Colon (tissue), 2 donors: ENCODE measurements at regions not wholly inside any gene's neighbourhood (a gene's known extent, or its start where the extent isn't known, plus 50 kb on each side); places are given as distances from the start of the nearest gene placed in this dataset.

Source experiments
- FAIRE-seq: peaks from 2 replicates; lab custom pipeline; 2012; peaks lifted over from hg19 to GRCh38; lab: Jason Lieb, UNC
- donor health status: control.
- donor health status: control.

DNA sequence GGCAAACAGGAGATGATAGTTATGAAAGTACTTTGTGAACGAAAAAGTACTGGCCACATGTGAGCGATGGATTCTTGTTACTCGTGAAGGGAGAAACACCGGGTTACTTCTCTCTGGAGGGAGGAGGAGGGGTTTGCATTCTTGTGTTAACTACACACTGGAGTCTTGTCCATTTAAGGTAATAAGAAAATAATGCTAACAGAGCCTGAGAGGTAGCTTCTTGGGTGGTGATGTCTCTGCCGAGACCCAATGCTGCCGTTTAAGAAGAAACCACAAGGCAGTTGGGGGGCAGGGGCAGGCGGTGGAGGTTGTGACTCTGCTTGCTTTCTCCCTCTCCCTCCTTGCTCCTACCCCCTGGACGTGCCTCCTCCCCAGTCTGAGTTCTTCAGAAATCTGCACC is 100.9 kb upstream of the ROPN1 start:
- FAIRE-seq, result no peak

GRCh38 chr3:124094496-124094895 is 102.6 kb upstream of the ROPN1 start:
- FAIRE-seq, result no peak

DNA sequence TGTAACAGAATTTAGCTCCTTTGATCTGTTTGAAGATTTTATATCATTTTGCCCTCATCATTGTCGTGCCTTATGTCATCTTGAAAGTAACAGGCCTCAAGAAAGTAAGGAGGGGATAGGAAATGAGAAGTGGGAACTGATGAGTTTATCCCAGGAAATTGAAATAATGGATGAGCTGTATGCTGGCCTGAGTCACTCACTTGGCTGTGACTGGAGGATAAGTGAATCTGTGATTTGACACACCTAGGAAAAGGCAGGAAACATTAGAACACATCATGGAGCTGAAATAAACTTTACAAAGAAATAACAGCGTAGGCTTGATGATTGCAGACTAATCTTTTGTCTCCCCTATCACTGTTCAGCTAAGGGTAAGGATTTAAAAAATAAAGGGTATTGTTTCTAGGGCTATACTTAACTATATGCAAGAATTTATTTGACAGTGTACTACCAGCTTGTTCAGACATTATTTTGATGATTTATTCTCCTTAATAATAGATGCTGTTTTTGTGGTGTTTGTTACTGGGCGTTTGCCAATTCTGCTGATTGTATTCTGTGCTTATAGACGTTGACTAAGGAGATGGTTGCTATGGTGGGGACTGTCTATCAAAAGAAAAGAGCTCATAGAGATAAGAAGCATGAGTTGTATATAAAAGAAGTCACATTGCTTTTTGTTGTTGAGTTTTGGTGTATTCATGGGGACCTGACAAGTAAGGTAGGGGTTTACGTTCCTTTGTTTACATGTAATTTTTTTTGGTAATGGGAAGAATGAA is 105.6 kb upstream of the ROPN1 start:
- FAIRE-seq, result no peak

GRCh38 chr3:124101643-124102042 is 109.7 kb upstream of the ROPN1 start:
- no peak for FAIRE-seq

DNA sequence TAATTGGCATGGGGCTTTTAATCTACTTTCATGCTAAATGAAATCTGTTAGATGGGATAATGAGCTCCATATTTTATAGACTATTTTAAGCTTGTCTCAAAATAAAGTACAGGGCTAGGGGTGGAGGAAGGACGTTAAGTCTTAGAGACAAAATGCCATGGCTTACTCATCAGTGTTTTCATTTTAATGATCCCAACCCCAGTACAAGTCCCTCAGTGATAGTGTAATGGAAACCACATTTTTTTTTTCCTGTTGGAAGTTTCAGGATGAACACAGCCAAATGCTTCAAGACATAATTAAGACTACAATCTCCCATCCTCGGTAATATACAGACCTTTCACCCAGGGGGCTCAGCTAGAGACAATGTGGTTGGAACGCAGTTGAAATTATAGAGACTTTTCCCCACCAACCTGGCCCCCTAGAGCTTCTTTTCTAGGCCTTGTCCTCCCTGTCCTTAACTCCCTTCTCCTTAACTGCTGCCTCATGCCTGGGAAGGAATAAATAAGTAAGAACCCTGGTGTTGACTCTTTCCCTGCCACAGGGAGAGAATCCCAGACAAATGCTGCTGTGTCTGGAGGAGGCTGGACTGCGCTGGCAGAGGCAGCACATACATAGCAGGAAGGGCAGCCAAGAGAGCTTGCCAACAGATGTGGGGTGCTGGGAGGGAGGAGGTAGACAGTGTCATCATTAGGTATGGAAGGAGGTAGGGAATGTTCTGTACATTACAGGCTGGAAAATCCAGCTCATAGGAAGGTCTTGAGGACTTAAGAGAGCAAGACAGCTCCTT is 115.4 kb upstream of the ROPN1 start:
- FAIRE-seq, result no peak

DNA sequence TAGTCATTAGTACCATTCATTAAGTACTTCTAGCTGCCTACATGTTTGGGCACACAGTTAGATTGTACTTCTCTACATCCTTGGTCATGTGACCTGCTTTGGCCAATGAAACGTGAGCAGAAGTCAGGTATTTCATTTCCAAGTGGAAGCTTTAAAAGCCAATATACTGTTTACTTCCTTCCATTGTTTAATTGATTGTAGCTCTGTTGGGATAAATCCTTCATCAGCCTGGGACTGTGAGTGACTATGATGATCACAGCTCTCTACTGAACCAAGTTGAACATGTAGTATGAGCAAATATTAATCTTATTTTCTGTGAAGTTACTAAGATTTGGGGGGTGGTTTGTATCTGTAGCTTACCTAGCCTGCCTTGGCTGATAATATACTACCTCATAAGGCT is 116.5 kb upstream of the ROPN1 start:
- no peak for FAIRE-seq

GRCh38 chr3:124113485-124113884 is 121.6 kb upstream of the ROPN1 start:
- no peak for FAIRE-seq

DNA sequence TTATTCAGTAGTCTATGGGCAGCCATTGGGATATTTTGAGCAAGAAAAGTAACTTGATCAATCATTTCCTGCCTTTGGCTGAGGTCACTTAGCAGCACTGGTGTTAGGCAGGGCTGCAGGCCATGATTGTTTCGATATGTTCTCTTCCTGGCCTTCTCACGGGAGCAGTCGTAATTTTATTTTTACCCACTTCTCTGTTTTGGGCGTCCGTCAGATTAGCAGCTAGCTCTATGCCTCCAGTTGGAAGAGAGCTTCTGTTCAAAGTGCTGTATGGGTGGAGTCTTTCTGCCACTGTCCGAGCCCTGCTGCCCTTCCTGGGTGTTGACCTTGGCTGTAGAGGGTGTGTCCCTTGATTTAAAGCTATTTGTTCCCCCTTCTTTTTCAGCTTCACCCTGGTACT is 123.4 kb upstream of the ROPN1 start:
- FAIRE-seq, result no peak

DNA sequence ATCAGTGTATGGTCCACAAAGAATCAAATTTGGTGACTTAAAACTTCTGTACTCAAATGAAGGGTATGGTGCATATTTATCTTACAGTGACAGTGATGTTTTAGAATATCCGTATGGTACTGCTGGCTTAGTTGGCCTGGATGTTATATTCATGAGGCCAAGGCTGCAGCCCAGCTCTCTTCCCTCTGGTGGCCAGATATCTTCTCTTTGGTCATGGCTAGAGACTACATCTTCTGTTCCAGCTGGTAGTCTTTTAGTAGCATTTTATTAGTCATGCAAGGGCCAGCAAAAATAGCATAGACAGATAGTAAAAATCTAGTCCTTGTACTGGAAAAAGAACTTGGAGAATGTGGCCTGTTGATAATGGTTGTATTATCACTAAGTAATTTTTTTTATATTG is 124.0 kb upstream of the ROPN1 start:
- no peak for FAIRE-seq

DNA sequence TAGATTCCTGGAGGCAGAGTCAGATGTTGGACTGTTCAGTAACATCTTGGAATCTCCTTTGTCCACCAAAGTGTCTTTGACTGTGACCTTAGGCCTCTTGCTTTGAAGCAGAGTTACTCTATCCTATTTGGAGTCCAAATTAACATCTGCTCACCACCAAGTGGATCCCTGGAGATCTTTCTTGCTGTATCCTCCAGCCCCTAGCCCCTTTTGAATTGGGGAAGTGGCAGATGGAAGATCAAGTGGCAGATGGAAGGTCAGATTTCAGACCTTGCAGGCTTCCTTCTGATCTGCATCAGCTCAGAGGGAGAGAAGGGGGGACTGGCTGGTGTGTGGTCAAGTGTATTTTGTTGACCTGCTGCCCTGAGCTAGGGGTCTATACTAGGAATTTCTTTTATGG is 125.0 kb upstream of the ROPN1 start:
- FAIRE-seq, result no peak

GRCh38 chr3:124117486-124117885 is 125.6 kb upstream of the ROPN1 start:
- FAIRE-seq, result no peak

- FAIRE-seq, result no peak
Observed at GRCh38 chr3:124118397-124118796, 126.5 kb upstream of the ROPN1 start.

DNA sequence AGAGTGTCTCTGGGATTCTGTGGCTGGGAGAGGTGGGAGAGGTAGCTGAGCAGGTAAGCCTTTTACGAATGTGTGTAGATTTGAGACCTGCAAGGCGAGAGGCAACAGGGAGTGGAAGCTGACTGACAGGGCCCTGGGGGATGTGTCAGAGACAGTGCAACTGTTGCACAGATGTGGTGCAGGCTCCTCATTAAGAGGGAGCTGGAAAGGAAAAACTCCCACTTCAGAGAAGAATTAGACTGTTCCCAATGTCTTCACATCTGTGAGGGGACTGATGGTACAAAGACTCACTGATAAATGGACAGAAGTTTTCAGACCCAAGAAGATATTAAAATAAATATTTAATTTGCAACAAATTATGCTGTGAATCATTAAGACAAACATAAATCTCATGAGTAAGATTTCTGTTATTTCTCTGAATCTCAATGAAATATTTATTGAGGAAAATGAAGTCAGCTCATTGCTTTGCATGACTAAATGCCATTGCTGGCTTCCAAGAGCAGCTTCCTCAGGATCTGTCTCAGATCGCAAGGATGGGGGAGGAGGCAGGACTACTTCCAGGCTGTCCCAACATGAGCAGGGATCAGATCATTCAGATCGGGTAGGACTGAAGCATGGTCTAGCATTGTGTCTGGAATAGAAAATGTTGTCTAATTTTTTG is 127.3 kb upstream of the ROPN1 start:
- no peak for FAIRE-seq

- FAIRE-seq, result no peak
Observed at GRCh38 chr3:124121379-124122312, 129.7 kb upstream of the ROPN1 start.

GRCh38 chr3:124125315-124125714 is 133.4 kb upstream of the ROPN1 start:
- no peak for FAIRE-seq

- FAIRE-seq, result no peak
Observed at GRCh38 chr3:124126436-124127023, 134.6 kb upstream of the ROPN1 start.

DNA sequence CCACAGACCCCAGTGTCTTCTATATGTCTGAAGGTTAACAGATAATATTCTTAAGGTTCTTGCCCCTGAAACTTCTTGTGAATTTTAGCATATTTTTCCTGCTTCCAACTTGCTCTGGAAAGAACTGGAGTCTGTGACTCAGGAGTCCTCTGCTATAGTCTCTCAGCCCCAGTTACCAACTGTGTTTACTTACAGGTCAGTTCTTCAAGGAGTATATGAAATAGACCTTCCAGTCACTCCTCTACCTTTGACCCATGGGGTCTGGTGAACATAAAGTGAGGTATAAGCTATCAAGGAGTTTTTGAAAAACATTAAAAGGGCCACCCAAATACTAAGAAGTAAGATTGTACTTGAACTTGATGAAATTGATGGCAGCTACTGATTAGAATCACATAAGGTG is 139.2 kb upstream of the ROPN1 start:
- no peak for FAIRE-seq

DNA sequence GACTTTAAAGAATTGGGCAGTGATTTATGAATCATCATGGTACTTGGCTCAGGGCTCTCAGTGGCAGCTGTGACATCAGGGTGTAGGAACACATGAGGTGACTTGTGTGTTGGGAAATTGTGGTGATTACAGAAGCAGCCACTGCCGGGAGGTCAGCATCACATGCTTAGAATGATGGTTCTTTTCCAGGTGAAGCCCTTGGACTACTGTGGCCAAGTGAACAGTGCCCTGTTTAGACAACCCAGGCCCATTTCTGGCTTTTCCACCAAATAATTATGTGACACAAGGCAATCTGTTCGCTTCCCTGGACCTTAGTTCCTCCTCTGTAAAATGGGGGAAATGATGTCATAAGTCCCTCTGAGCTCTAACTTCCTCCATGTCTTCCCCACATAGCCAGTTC is 139.7 kb upstream of the ROPN1 start:
- no peak for FAIRE-seq

- no peak for FAIRE-seq
Observed at GRCh38 chr3:124132813-124133212, 140.9 kb upstream of the ROPN1 start.

DNA sequence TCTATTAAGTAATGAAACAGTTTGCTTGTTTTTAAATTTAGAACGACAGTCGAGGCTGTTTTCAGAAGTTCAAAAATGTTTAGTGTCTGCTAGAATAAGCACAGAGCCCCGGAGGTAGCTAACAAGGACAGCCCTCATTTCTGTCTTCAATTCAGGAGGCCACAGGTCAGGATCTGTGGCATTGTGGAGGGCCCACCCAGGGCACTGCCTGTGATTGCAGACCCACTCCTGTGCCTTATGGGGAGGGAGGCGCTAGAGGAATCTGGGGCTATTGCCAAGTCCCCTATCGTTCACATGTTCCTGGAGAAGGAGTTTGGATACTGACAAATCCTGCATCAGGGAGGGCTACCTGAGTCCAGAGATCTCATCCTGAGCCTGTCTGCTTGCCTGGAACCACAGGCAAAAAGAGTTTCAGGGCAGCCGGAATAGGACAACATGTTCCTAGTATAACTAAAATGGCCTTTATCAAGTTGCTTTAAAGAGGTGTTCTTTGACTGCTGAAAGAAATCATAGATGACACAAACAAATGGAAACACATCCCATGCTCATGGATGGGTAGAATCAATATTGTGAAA is 141.5 kb upstream of the ROPN1 start:
- FAIRE-seq, result no peak

DNA sequence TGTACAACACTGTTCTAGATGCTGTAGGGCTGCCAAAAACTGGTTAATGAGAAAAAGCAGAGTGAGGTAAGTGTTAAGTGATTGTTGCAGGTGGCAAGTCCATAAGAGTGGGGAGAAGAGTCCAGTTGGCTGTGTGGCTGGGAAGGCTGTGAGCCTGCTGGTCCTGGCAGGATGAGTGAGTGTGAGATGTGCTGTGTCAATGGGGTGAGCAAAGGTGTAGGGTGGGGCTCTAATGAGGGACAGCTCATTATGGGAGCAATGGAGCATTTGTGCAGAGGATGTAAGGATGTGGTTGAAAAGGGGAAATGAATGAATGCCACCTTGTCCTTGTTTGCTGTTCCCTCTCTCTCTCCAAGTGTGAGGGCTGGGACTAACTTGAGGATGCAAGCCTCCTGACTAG is 145.3 kb upstream of the ROPN1 start:
- no peak for FAIRE-seq
